ENCODE measurements at regions not wholly inside any gene's neighbourhood (a gene's known extent, or its start where the extent isn't known, plus 50 kb on each side); places are given as distances from the start of the nearest gene placed in this dataset.

DNA sequence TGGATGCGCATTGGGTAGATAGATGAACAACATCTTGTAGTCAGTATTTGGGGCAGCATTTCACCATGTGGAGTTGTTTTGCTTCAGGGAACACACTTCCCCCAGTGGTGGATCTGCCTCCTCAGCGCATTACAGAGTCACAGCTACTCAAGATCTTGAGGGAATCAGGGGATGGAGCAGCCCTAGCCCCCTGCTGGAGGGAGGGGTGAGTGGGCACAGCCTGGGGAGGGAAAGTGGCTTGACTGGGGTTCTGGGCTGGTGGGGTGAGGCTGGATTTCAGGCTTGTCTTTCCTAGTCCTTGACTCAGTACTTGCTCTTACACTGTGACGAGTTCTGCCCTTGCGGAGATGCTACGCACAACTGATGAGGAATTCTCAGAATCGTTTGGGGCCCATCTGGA is 271.0 kb upstream of the HS6ST1 start:
- TF ChIP-seq, protein P1, sequence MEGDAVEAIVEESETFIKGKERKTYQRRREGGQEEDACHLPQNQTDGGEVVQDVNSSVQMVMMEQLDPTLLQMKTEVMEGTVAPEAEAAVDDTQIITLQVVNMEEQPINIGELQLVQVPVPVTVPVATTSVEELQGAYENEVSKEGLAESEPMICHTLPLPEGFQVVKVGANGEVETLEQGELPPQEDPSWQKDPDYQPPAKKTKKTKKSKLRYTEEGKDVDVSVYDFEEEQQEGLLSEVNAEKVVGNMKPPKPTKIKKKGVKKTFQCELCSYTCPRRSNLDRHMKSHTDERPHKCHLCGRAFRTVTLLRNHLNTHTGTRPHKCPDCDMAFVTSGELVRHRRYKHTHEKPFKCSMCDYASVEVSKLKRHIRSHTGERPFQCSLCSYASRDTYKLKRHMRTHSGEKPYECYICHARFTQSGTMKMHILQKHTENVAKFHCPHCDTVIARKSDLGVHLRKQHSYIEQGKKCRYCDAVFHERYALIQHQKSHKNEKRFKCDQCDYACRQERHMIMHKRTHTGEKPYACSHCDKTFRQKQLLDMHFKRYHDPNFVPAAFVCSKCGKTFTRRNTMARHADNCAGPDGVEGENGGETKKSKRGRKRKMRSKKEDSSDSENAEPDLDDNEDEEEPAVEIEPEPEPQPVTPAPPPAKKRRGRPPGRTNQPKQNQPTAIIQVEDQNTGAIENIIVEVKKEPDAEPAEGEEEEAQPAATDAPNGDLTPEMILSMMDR (IDR thresholded peaks at IDR 0.05): no peak
- TF ChIP-seq POLR2A (IDR thresholded peaks at IDR 0.05): no peak

Measured in ovary (tissue), 3 donors.